ENCODE measurements at regions not wholly inside any gene's neighbourhood (a gene's known extent, or its start where the extent isn't known, plus 50 kb on each side); places are given as distances from the start of the nearest gene placed in this dataset.
"Not testable (repeated sequence)": the region's sequence is repeated elsewhere in the genome, so short reads cannot be mapped to it uniquely, and the experiment has no call there.

GRCh38 chr5:32879364-32879763 lies 168.2 kb downstream of the NPR3 start:
- not testable (repeated sequence) for TF ChIP-seq EZH2 (IDR thresholded peaks at IDR 0.05; ENCODE audit: insufficient read depth, poor library complexity, severe bottlenecking); EZH2phosphoT487 (IDR thresholded peaks at IDR 0.05; ENCODE audit: insufficient read depth, low read depth)
